Breast epithelium (tissue), 3 donors: ENCODE measurements at regions not wholly inside any gene's neighbourhood (a gene's known extent, or its start where the extent isn't known, plus 50 kb on each side); places are given as distances from the start of the nearest gene placed in this dataset.

Experiments
- POLR2A ChIP-seq: fragments of 450-650 bp; IDR thresholded peaks from one replicate; pipeline ENCODE4 v1.6.1; 2016; ENCODE audit warnings: antibody characterized with exemption, mild to moderate bottlenecking, moderate library complexity
- POLR2AphosphoS5 ChIP-seq, 3 donors: sonication (generic); formaldehyde crosslinking; IDR thresholded peaks; one replicate each; pipeline ENCODE4 v1.6.1; 2017; ENCODE audit warnings: antibody characterized with exemption in 3 of 3
- TF ChIP-seq, protein P1 (sequence below), 3 donors: fragments of 450-650 bp; IDR thresholded peaks; one replicate each; pipeline ENCODE4 v1.5.1; 2016 to 2017; ENCODE audit warnings: antibody characterized with exemption in 3 of 3, mild to moderate bottlenecking in 3 of 3, moderate library complexity in 3 of 3

DNA sequence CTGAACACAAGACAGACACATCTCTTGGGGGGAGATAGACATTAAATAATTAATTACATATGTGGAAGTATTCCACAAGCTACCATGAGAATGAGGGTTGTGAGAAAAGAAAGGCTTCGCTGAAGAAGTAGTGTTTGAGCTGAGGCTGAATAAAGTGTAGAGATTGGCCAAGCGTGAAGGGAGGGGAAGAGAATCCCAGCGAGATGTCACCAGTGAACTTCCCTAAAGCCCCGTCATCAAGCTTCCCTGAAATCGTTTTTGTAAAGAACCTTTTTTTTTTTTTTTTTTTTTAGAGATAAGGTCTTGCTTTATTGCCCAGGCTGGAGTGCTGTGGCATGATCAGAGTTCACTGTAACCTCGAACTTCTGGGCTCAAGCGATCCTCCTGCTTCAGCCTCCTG lies 235.2 kb downstream of the KCNRG start:
- TF ChIP-seq POLR2A: no peak
- TF ChIP-seq, protein P1, sequence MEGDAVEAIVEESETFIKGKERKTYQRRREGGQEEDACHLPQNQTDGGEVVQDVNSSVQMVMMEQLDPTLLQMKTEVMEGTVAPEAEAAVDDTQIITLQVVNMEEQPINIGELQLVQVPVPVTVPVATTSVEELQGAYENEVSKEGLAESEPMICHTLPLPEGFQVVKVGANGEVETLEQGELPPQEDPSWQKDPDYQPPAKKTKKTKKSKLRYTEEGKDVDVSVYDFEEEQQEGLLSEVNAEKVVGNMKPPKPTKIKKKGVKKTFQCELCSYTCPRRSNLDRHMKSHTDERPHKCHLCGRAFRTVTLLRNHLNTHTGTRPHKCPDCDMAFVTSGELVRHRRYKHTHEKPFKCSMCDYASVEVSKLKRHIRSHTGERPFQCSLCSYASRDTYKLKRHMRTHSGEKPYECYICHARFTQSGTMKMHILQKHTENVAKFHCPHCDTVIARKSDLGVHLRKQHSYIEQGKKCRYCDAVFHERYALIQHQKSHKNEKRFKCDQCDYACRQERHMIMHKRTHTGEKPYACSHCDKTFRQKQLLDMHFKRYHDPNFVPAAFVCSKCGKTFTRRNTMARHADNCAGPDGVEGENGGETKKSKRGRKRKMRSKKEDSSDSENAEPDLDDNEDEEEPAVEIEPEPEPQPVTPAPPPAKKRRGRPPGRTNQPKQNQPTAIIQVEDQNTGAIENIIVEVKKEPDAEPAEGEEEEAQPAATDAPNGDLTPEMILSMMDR (IDR thresholded peaks at IDR 0.05): no peak
- TF ChIP-seq POLR2AphosphoS5 (IDR thresholded peaks at IDR 0.05): no peak
